ENCODE measurements at regions not wholly inside any gene's neighbourhood (a gene's known extent, or its start where the extent isn't known, plus 50 kb on each side); places are given as distances from the start of the nearest gene placed in this dataset.
A peak's percentile ranks its signal among the peaks of the same experiment; 100 is the strongest.

DNA sequence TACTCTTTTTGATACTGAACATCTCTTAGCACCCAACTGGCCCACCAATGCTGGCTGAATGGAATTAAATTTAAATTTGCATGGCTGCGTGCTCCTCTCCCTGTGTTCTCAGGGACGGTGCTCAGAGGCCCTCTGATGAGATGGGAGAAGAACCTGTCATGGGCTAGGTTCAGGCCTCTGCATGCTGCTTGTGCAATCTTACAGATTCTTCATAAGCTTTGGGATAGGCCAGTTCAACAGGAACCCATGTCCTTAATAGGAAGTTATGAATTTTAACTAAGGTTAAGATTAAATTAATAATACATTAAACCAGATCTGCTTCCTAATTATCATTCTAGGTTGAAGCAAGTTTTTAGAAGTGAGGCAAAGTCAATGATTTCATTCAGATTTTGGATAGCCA is 119.7 kb upstream of the LRIG3 start:
- H3K27ac ChIP-seq: no peak overlapping the region
- no peak for TF ChIP-seq ZFX (IDR thresholded peaks at IDR 0.05; ENCODE audit: borderline replicate concordance)
- TF ChIP-seq, protein P1, sequence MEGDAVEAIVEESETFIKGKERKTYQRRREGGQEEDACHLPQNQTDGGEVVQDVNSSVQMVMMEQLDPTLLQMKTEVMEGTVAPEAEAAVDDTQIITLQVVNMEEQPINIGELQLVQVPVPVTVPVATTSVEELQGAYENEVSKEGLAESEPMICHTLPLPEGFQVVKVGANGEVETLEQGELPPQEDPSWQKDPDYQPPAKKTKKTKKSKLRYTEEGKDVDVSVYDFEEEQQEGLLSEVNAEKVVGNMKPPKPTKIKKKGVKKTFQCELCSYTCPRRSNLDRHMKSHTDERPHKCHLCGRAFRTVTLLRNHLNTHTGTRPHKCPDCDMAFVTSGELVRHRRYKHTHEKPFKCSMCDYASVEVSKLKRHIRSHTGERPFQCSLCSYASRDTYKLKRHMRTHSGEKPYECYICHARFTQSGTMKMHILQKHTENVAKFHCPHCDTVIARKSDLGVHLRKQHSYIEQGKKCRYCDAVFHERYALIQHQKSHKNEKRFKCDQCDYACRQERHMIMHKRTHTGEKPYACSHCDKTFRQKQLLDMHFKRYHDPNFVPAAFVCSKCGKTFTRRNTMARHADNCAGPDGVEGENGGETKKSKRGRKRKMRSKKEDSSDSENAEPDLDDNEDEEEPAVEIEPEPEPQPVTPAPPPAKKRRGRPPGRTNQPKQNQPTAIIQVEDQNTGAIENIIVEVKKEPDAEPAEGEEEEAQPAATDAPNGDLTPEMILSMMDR (IDR thresholded peaks at IDR 0.05): no peak

GRCh38 chr12:59039005-59039404 is 118.7 kb upstream of the LRIG3 start:
- TF ChIP-seq ZFX (IDR thresholded peaks at IDR 0.05; ENCODE audit: borderline replicate concordance): no peak
- TF ChIP-seq, protein P1 (IDR thresholded peaks at IDR 0.05): no peak
- no peak overlapping the region for H3K27ac ChIP-seq

DNA sequence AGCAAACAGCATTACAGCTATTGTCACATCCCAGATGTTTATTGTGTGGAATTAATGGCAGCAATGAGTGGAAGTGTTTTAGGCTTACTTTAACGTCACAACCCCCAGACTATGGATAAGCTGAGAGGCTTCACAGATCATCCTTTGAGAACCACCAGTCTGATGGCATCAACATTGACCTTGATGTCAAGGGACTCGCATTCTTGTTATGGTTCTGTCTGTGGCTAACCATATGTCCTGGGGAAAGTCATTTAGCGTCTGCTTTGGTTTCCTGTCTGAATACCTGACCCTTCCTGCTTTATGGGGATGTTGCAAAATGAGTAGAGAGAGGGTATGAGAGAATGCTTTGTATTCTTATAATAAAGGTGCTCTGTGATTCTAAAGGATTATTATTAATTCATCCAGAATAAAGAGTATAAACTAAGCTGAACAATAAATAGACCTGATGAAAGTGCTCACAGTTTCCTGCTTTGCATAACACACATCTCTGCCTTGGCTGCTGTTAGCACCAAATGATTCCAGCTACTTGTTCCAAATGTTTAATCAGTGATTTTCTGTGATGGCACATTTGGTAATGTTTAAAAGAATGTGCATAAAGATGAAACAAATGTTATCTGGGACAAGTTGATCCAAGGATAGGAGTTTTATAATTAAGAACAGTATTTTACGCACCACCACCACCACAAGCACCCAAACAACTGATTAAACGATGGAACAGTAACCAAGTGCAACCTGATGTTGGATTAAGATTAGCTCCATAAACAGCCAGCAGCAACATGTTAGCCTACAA is 116.9 kb upstream of the LRIG3 start:
- TF ChIP-seq, protein P1 (IDR thresholded peaks at IDR 0.05): no peak
- no peak for TF ChIP-seq ZFX (IDR thresholded peaks at IDR 0.05; ENCODE audit: borderline replicate concordance)
- no peak overlapping the region for H3K27ac ChIP-seq

GRCh38 chr12:59036347-59036746 is 116.0 kb upstream of the LRIG3 start:
- H3K27ac ChIP-seq: no peak overlapping the region
- TF ChIP-seq, protein P1 (IDR thresholded peaks at IDR 0.05): no peak
- no peak for TF ChIP-seq ZFX (IDR thresholded peaks at IDR 0.05; ENCODE audit: borderline replicate concordance)

- H3K27ac ChIP-seq: no peak overlapping the region
- TF ChIP-seq ZFX (IDR thresholded peaks at IDR 0.05; ENCODE audit: borderline replicate concordance): no peak
- TF ChIP-seq, protein P1 (IDR thresholded peaks at IDR 0.05): no peak
Observed at GRCh38 chr12:59031313-59031712, 111.0 kb upstream of the LRIG3 start.

DNA sequence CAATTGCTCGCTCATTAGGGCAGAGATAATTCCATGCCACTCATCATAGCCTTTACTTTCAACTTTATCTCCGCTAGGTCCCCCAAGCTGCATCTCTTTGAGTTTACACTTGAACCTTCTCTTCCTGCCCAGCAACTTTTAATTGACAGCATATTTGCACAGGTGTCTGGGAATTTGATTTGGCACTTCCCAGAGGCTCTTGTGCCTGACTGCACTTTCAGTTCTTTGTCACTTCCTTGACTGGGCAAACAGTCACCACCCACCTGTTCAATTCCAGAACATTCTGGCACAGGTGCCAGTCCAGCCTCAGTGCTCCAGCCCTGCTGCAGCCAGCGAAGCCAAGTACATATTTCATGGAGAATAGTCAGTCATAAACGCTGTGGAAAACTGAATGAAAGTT is 110.1 kb upstream of the LRIG3 start:
- TF ChIP-seq, protein P1 (IDR thresholded peaks at IDR 0.05): no peak
- no peak for TF ChIP-seq ZFX (IDR thresholded peaks at IDR 0.05; ENCODE audit: borderline replicate concordance)
- peak overlapping the region; percentile 14 for H3K27ac ChIP-seq

DNA sequence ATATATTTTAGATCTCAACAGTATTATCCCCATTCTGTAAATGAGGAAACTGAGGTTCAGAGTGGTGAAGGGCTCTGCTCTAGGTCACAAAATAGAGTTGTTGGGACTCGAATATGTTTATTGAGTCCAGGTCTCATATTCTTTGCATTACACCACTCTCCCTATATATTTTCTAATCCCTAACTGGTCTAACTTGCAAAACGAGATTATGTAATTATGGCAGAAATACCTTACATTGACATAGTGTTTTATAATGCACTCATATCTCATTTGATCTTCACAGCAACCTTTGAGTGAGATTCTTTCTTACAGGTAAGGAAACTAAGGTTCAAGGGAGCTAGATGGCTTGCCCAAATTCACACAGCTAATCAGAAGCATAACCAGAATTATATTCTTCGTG is 106.9 kb upstream of the LRIG3 start:
- TF ChIP-seq ZFX (IDR thresholded peaks at IDR 0.05; ENCODE audit: borderline replicate concordance): no peak
- TF ChIP-seq, protein P1 (IDR thresholded peaks at IDR 0.05): no peak
- no peak overlapping the region for H3K27ac ChIP-seq

Data from 22Rv1 (cell line).